ENCODE measurements at regions not wholly inside any gene's neighbourhood (a gene's known extent, or its start where the extent isn't known, plus 50 kb on each side); places are given as distances from the start of the nearest gene placed in this dataset.

GRCh38 chr2:12795851-12796250, 79.1 kb downstream of the TRIB2 start:
- no peak for DNase-seq

GRCh38 chr2:12796657-12797056, 79.9 kb downstream of the TRIB2 start:
- DNase-seq: no peak

DNA sequence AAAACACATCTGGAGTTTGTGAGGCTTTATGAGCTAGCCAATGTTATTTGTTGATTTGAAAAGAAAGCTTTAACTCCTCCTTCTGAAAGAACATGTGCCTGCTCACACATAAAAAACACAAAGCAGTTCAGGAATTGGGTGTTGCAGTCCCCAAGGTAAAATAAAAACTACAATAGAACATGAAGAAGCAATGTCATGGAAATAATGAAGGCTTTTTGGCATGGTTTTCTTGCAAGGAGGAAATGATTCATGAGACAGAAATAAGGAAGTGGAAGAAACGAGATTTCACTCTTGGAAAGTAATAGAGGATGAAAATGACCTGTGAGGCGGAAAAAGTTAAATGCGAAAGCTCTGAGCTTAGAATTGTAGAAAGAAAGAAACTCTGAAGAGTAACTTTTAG, 81.1 kb downstream of the TRIB2 start:
- no peak for DNase-seq

DNA sequence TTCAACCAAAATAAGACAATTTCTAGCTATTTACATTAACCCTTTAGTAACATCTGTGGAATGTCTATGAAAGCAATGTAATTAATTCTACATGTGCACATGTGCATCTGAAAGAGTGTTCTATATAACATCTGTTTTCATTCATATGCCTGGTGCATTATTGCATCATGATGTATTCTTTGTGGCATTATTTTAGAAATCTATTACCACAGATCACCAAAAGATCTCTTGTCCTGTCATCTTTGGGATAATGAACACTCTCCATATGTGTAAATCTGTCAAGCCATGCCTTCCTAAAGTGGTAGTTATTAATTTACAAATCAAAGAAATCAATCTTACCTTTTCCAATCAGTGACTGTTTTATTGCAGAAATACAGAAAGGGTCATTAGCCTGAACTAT, 86.9 kb downstream of the TRIB2 start:
- DNase-seq: no peak

DNA sequence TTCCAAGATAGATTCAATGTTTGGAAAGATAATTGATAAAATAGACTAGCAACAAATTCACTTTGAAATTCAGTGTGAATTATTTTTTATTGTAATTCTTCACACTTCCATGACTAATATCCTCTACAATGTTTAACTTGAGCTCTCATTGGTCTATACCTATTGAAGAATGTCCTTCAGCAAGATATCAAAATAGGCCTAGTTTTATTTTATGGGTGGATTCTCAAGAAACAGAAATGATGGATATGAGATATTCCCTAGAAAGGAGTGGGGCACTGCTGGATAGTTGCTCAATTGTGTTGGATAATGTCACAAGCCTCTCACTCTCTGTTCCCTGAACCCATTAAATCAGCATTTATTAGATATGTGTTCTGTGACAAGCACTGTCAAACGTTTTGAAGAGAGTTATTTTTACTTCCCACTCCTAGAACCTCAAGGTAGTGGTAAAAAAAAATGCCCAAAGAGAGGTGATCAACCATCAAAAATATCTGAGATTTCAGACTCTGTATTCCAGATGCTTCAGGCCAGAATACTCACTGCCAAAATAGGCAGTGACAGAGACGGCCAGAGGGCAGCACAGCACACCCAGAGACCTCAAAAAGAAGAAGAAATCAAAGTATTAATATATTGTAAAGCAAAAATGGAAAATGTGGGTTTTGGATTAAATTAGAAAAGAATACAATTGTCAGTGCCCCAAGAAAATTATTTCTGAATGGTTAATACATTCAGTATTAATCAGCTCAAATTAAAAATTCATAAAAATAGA, 87.5 kb downstream of the TRIB2 start:
- no peak for DNase-seq

GRCh38 chr2:12805033-12805432, 88.3 kb downstream of the TRIB2 start:
- DNase-seq: no peak

GRCh38 chr2:12806549-12807242, 90.0 kb downstream of the TRIB2 start:
- no peak for DNase-seq

- DNase-seq: no peak
These were observed 91.4 kb downstream of the TRIB2 start for GRCh38 chr2:12807907-12808810.

DNA sequence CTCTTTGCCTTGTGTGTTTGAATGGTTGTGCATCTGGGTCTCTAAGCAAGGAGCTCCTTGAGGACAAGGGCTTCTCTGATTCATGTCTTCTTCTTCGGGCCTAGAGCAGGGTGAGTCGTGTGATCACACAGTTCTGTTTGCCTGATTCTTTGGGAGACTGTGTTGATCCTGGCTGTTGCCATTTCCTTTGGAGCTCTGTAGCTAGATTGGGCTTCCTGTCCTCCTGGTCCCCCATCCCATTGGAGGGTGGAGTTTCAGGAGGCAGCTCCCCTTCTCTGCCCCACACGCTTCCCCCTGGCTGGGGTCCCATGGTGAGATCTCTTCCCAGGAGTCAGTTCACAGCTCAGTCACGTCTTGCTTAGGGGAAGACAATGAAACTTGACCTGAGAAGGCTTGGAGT, 92.8 kb downstream of the TRIB2 start:
- DNase-seq: no peak

DNA sequence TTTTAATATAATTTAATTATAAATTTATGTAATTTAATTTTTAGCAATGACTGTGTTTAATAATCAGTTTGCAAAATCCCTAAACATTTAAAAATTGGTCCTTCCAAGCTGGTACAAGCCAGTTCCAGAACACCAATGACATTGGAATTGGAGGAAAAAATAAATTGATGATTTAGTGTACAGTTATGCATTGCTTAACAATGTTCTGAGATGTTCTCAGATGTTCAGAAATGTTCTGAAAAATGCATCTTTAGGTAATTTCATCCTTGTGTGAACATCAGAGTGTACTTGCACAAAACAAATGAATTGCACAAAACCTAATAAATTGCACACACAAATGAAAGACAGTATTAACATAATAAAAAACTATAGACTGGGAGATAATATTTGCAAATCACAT, 95.2 kb downstream of the TRIB2 start:
- no peak for DNase-seq

- DNase-seq: no peak
These were observed 96.4 kb downstream of the TRIB2 start for GRCh38 chr2:12813166-12813565.

GRCh38 chr2:12816379-12817306, 99.9 kb downstream of the TRIB2 start:
- DNase-seq: no peak

DNA sequence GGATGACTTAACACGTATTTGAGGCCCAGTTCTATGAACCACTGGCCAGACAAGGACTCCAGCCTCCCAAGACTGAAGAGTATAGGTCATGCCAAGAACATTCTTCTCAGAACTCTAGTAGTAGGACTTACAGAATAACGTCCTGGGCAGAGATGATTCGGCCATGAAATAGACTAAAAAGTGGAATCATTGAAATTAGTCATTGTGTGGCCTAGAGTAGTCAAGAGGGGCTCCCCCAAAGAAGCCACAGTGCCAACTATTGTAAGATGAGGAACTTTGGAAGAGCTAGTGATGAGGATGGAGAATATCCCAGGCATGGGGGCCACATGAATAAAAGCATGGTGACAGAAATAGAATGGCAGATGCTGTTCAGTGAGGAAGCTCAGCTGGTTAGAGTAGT, 101.1 kb downstream of the TRIB2 start:
- DNase-seq: no peak

DNA sequence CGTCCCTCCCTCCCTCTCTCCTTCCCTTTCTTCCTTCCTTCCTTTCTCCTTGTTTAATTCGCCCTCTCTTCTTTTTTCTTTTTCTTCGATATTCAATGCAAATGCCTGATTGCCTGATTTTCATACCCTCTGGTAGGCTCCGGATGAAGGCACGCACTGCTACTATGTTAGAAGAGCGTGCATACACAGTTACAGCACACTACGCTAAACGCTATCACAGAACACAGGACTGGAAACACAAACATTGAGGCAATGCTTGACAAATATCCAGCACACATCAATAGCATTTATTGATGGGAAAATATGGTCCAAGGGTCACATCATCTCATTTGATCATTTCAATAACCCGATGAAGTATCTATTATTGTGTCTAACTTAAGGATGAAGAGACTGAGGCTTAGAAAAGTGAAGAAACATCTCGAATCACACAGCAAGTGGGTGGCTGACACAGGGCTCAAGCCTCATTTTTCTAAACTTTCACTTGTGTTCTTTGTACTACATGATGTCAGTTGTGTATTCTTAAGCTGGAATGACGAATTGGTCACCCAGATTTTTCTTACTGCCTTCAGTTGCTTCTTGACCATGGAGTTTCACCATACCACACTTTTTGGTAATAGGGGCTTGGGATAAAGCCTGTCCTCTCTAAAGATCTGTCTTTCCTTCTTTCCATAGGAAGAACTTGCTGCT, 101.8 kb downstream of the TRIB2 start:
- no peak for DNase-seq

- no peak for DNase-seq
These were observed 102.4 kb downstream of the TRIB2 start for GRCh38 chr2:12819103-12819475.

GRCh38 chr2:12819721-12820120, 103.0 kb downstream of the TRIB2 start:
- DNase-seq: no peak

GRCh38 chr2:12821656-12822055, 104.9 kb downstream of the TRIB2 start:
- no peak for DNase-seq

GRCh38 chr2:12824351-12824777, 107.6 kb downstream of the TRIB2 start:
- no peak for DNase-seq

- DNase-seq: no peak
These were observed 108.1 kb downstream of the TRIB2 start for GRCh38 chr2:12824778-12825379.

DNA sequence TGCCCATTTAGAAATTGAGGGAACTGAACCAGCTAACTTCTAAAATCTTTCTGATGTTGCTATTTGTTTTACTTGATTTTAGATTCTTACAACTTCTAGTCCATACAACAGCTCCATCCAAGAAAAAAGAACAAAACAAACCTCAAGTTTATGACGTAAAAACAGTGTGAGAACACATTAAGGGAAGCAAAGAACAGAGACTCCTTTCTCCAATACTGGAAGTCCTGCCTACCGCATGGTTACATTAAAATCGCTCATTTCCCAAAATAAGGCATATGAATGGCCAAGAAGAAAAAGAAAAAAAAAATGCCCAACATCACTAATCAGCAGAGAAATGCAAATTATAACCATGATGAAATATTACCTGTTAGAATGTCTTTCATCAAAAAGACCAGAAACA, 110.0 kb downstream of the TRIB2 start:
- no peak for DNase-seq

DNA sequence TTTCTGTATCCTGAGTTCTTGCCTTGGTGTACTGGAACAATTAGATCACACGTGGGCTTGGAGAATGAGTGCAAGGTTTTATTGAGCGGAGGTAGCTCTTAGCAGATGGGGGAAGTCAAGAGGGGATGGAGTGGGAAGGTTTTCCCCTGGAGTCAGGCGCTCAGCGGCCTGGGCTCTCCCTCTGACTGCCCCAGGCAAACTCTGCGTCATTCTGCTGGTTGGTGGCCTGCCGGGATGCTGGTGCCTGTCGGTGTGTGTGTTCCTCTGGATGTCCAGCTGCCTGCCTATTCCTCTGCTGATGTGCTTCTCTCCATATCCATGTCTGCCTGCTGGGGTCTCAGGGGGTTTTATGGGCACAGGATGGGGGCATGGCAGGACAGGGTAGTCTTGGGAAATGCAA, 111.0 kb downstream of the TRIB2 start:
- no peak for DNase-seq

Measured in effector CD4-positive, alpha-beta T cell (primary cell).